Skeletal muscle cell (primary cell): ENCODE measurements at regions not wholly inside any gene's neighbourhood (a gene's known extent, or its start where the extent isn't known, plus 50 kb on each side); places are given as distances from the start of the nearest gene placed in this dataset.
"Not testable (repeated sequence)": the region's sequence is repeated elsewhere in the genome, so short reads cannot be mapped to it uniquely, and the experiment has no call there.

Source experiments
- DNase-seq: peaks from one replicate; pipeline ENCODE4 v3.0.0-alpha.2; 2010; ENCODE audit warnings: low read depth
- H3K4me3 ChIP-seq: 2 replicates; pipeline ENCODE4 v1.5.1; 2011; ENCODE audit warnings: low read depth, mild to moderate bottlenecking, control low read depth, low read length, moderate library complexity

DNA sequence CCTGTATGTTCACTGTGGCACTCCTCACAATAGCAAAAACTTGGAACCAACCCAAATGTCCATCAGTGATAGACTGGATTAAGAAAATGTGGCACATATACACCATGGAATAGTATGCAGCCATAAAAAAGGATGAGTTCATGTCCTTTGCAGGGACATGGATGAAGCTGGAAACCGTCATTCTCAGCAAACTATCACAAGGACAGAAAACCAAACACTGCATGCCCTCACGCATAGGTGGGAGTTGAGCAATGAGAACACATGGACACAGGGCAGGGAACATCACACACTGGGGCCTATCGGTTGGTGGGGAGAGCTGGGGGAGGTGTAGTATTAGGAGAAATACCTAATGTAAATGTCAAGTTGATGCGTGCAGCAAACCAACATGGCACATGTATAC, 275.7 kb upstream of the TLE3 start:
- not testable (repeated sequence) for H3K4me3 ChIP-seq, DNase-seq

- not testable (repeated sequence) for H3K4me3 ChIP-seq, DNase-seq
Observed at GRCh38 chr15:70367913-70368705, 270.4 kb upstream of the TLE3 start.

DNA sequence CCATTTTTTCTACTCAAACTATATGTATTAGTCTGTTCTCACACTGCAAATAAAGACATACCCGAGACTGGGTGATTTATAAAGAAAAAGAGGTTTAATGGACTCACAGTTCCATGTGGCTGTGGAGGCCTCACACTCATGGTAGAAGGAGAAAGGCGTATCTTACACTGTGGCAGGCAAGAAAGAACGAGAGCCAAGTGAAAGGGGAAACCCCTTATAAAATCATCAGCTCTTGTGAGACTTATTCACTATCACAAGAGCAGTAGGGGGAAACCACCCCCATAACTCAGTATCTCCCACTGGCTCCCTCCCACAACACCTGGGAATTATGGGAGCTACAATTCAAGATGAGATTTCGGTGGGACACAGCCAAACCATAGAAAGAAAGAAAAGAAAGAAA, 266.3 kb upstream of the TLE3 start:
- DNase-seq, H3K4me3 ChIP-seq: not testable (repeated sequence)

- H3K4me3 ChIP-seq = no peak overlapping the region
- DNase-seq = no peak
Observed at GRCh38 chr15:70362886-70363285, 265.2 kb upstream of the TLE3 start.

- DNase-seq = no peak
- no peak overlapping the region for H3K4me3 ChIP-seq
Observed at GRCh38 chr15:70362350-70362749, 264.6 kb upstream of the TLE3 start.

GRCh38 chr15:70361891-70362290, 264.2 kb upstream of the TLE3 start:
- no peak for DNase-seq
- H3K4me3 ChIP-seq = no peak overlapping the region

GRCh38 chr15:70361106-70361505, 263.4 kb upstream of the TLE3 start:
- no peak for DNase-seq
- no peak overlapping the region for H3K4me3 ChIP-seq

DNA sequence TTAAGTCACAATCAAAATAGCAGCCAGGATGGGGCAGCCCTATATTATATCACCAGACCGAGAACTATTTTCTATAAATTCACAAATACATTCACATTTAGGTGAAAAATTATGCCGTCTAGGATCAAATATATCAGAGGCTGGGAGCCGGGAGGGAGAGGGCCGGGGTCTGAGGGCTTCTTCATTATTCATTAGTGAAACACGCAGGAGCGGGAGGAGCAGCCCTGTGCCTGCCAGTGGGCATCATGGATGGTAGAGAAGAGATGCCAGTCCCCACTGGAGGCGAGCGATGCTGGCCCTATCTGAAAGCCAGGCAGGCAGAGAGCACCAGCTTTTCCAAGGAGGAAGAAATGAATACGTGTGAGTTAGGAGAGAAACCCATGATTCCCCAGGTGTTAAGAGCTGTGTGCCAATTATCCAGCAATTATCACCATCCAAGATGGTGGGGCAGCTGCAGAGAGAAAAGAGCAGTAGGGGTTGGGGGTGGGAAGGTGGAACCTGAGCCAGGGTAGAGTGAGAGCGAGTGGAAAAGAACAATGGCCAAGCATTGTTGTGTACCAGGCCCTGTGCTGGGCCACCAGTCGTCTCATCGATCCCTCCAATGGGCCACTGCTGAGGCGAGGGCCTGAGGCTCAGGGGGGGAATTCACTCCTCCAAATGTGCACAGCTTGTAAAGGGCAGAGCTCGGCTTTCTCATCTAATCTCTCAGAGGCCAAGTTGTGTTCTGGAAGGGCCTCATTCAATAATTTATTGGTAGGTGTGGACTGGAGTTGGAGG, 261.3 kb upstream of the TLE3 start:
- H3K4me3 ChIP-seq = no peak overlapping the region
- DNase-seq = no peak

- DNase-seq = no peak
- H3K4me3 ChIP-seq = no peak overlapping the region
Observed at GRCh38 chr15:70358011-70358819, 260.5 kb upstream of the TLE3 start.

- DNase-seq = no peak
Observed at GRCh38 chr15:70357453-70357852, 259.7 kb upstream of the TLE3 start.

DNA sequence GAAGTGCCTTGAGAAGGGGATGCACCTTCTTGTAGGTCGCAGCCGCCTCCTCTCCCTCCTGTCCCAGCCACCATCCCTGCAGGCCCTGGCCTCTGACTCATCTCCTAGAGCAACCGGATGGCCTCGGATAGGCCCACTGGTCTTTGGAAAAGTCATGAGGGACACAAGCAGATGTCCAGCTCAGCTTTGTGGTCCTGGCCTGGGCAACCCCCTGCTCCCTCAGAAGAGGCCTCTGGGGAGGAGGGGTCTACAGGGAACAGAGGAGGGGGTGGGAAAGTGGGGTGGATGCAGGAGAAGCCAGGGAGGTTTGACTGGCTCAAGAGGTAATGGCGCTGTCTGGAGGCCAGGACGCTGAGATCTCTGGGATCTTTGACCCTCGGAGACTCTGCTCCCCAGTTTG, 259.2 kb upstream of the TLE3 start:
- no peak overlapping the region for H3K4me3 ChIP-seq
- DNase-seq = no peak

More at GRCh38 chr15:70357453-70357852, 259.7 kb upstream of the TLE3 start:
- H3K4me3 ChIP-seq = no peak overlapping the region

- DNase-seq = no peak
- no peak overlapping the region for H3K4me3 ChIP-seq
Observed at GRCh38 chr15:70356062-70356860, 258.5 kb upstream of the TLE3 start.

DNA sequence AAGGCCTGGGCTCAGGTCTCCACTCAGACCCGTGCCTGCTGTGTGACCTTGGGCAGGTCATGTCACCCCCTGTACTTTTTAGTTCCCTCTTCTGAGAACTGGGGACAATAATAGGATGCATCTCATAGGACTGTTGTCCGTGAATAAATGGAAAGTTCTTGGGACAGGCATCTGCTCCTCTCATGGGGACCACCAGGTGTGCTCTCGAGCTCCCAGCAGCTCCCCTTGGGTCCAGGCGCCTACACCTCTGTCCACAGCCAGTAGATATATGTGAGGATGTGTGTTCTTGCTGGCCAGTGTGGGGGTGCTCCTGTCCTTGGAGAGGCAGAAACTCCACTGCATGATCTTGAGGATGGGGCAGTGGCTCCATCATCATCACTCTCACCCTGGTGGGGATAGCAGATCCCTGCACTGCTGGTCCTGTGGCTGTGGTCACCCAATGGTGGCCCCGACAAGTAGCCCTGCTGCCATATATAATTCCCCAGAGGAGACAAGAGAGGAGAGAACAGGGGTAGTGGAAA, 257.6 kb upstream of the TLE3 start:
- no peak for DNase-seq
- H3K4me3 ChIP-seq = no peak overlapping the region

DNA sequence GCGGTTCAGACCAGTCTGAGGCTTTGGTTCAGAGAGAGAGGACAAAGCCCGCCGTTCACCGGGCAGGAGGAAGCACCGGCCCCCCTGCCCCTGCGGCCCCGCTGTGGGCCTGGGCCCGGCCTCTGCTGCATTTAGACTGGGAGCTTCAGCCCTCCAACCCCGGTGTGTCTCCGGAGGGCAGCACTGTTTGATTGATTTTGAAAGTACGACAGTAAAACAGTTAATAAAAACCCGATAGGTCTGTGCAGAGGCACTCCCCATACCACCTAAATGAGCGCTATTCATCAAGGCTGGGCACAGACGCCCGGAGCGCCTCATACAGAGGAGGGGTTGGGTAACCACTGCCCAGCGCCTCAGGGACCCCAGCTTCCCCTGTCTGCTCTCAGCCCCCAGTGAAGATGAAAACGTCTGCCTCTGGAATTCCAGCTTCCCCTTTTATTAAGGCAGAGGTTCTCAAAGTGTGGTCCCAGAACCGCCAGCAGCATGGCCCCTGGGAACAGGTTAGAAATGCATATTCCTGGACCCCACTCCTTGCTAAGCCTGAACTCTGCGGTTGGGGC, 256.7 kb upstream of the TLE3 start:
- no peak for DNase-seq
- H3K4me3 ChIP-seq = no peak overlapping the region

GRCh38 chr15:70353606-70354345, 256.1 kb upstream of the TLE3 start:
- no peak for DNase-seq
- H3K4me3 ChIP-seq = no peak overlapping the region

- no peak for DNase-seq
- H3K4me3 ChIP-seq = no peak overlapping the region
Observed at GRCh38 chr15:70351941-70352774, 254.4 kb upstream of the TLE3 start.

GRCh38 chr15:70351391-70351790, 253.7 kb upstream of the TLE3 start:
- no peak for DNase-seq
- no peak overlapping the region for H3K4me3 ChIP-seq
